ENCODE measurements at regions not wholly inside any gene's neighbourhood (a gene's known extent, or its start where the extent isn't known, plus 50 kb on each side); places are given as distances from the start of the nearest gene placed in this dataset.

- Histone ChIP-seq H3K4me1 (no peaks in the 10 kb centered on the region), H3K27ac (no peak overlapping the region), H3K9me3 (peaks cover 0 to 9% (median 0%) of the 10 kb centered on the region in 4 donors), H3K36me3 (no peaks in the 10 kb centered on the region), H3K4me3 (no peak overlapping the region), H3K27me3 (no peaks in the 10 kb centered on the region)
- ATAC-seq (ENCODE audit: low FRiP score in 2 of 2) (no peak), DNase-seq (no peak)
- TF ChIP-seq POLR2AphosphoS5 (IDR thresholded peaks at IDR 0.05) (no peak), EP300 (IDR thresholded peaks at IDR 0.05) (no peak), CTCF (IDR thresholded peaks at IDR 0.05) (no peak), POLR2A (IDR thresholded peaks at IDR 0.05) (no peak)
Observed at GRCh38 chr9:80899208-80899607, 790.1 kb downstream of the TLE1 start.

- peaks cover 0 to 9% (median 0%) of the 10 kb centered on the region in 4 donors for H3K9me3 ChIP-seq
- H3K27ac ChIP-seq: no peak overlapping the region
- TF ChIP-seq POLR2A (IDR thresholded peaks at IDR 0.05): no peak
- TF ChIP-seq POLR2AphosphoS5 (IDR thresholded peaks at IDR 0.05): no peak
- TF ChIP-seq EP300 (IDR thresholded peaks at IDR 0.05): no peak
- no peak for TF ChIP-seq CTCF (IDR thresholded peaks at IDR 0.05)
- WGBS, 2 donors: 83 to 84% methylated on average over 2 of the region's 2 CpGs
- DNase-seq (no peak), ATAC-seq (ENCODE audit: low FRiP score in 2 of 2) (no peak)
- H3K27me3 ChIP-seq: no peaks in the 10 kb centered on the region
- H3K36me3 ChIP-seq: no peaks in the 10 kb centered on the region
- H3K4me3 ChIP-seq: no peak overlapping the region
- no peaks in the 10 kb centered on the region for H3K4me1 ChIP-seq
Observed at GRCh38 chr9:80893190-80893589, 796.2 kb downstream of the TLE1 start.

GRCh38 chr9:80892703-80893102 lies 796.6 kb downstream of the TLE1 start:
- DNase-seq (no peak), ATAC-seq (ENCODE audit: low FRiP score in 2 of 2) (no peak)
- TF ChIP-seq POLR2AphosphoS5 (IDR thresholded peaks at IDR 0.05) (no peak), EP300 (IDR thresholded peaks at IDR 0.05) (no peak), POLR2A (IDR thresholded peaks at IDR 0.05) (no peak), CTCF (IDR thresholded peaks at IDR 0.05) (no peak)
- no peaks in the 10 kb centered on the region for H3K27me3 ChIP-seq
- no peaks in the 10 kb centered on the region for H3K36me3 ChIP-seq
- 73 to 78% methylated on average over 1 of the region's 1 CpG for WGBS, 2 donors
- no peak overlapping the region for H3K4me3 ChIP-seq
- no peaks in the 10 kb centered on the region for H3K4me1 ChIP-seq
- no peak overlapping the region for H3K27ac ChIP-seq
- H3K9me3 ChIP-seq: peaks cover 0 to 9% (median 0%) of the 10 kb centered on the region in 4 donors

DNA sequence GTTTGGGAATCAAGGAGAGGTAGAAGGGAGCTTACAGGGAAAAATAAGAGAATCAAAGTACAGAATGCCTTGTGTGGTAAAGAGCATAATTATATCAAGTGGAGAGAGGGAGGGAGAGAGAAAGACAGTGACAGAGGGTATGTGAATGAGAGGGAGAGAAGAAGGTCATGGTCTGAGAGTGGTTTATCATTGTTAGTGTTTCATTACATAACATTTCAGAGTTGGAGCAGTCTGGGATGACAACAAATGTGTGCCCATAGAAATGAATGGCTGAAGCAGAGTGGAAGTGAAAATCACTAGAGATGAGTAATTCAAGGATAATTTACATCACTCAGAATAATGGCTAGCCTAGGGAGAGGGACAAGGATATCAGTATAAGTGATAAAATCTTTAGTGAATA lies 799.2 kb downstream of the TLE1 start:
- TF ChIP-seq CTCF (IDR thresholded peaks at IDR 0.05): no peak
- TF ChIP-seq POLR2A (IDR thresholded peaks at IDR 0.05): no peak
- no peak for TF ChIP-seq EP300 (IDR thresholded peaks at IDR 0.05)
- no peak for TF ChIP-seq POLR2AphosphoS5 (IDR thresholded peaks at IDR 0.05)
- H3K4me1 ChIP-seq: no peaks in the 10 kb centered on the region
- ATAC-seq (ENCODE audit: low FRiP score in 2 of 2) (no peak), DNase-seq (no peak)
- no peaks in the 10 kb centered on the region for H3K27me3 ChIP-seq
- H3K27ac ChIP-seq: no peak overlapping the region
- H3K36me3 ChIP-seq: no peaks in the 10 kb centered on the region
- no peak overlapping the region for H3K4me3 ChIP-seq
- peaks cover 0 to 7% (median 0%) of the 10 kb centered on the region in 4 donors for H3K9me3 ChIP-seq

DNA sequence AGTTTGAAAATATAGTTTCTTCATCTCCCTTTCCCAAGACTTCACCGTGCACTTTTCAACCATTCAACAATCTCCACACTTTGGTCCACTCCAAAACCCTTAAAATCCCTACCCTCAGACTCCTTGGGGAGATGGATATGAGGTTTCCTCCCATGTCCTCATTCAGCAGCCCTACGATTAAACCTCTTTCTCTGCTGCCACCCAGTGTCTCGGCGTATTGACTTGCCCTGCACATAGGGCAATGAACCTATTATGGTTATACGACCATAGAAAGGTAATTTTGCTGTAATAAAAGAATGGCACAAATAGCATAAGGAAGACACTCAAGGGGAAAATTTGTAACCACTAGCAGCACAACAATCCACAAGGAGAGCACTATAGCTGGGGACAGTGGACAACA lies 803.5 kb downstream of the TLE1 start:
- TF ChIP-seq POLR2AphosphoS5 (IDR thresholded peaks at IDR 0.05) (no peak), EP300 (IDR thresholded peaks at IDR 0.05) (no peak), POLR2A (IDR thresholded peaks at IDR 0.05) (no peak), CTCF (IDR thresholded peaks at IDR 0.05) (no peak)
- H3K36me3 ChIP-seq: no peaks in the 10 kb centered on the region
- WGBS, 2 donors: 78 to 82% methylated on average over 5 of the region's 5 CpGs

More for the DNA sequence above, 803.5 kb downstream of the TLE1 start:
- DNase-seq: no peak
- Histone ChIP-seq H3K27me3 (no peaks in the 10 kb centered on the region), H3K4me1 (no peaks in the 10 kb centered on the region), H3K27ac (no peak overlapping the region), H3K4me3 (no peak overlapping the region), H3K9me3 (no peaks in the 10 kb centered on the region)
- no peak for ATAC-seq (ENCODE audit: low FRiP score in 2 of 2)

Data from upper lobe of left lung (tissue), 6 donors.